ENCODE measurements at regions not wholly inside any gene's neighbourhood (a gene's known extent, or its start where the extent isn't known, plus 50 kb on each side); places are given as distances from the start of the nearest gene placed in this dataset.

GRCh38 chr4:116020141-116020722, 906.8 kb upstream of the NDST4 start:
- ChIA-PET POLR2A (no interaction called here), CTCF (no interaction called here)
- DNase-seq = no peak
- H3K27ac ChIP-seq (ENCODE audit: insufficient read depth in 1 of 2, low read depth in 1 of 2, low read length in 2 of 2, poor library complexity in 1 of 2, severe bottlenecking in 2 of 2) = no peak overlapping the region
- 91% methylated on average over 1 of the region's 4 CpGs for WGBS (ENCODE audit: insufficient coverage)
- peaks cover 5 to 42% (median 24%) of the 10 kb centered on the region in 5 experiments for H3K9me3 ChIP-seq (ENCODE audit: control extremely low read depth in 1 of 5, control insufficient read depth in 4 of 5, insufficient read depth in 2 of 5, low read depth in 1 of 5, low read length in 4 of 5)
- H3K4me1 ChIP-seq (ENCODE audit: control extremely low read depth in 1 of 4, control insufficient read depth in 4 of 4, insufficient read depth in 4 of 4, low read length in 3 of 4) = peaks cover 0 to 15% (median 0%) of the 10 kb centered on the region in 4 experiments
- no peaks in the 10 kb centered on the region for H3K36me3 ChIP-seq (ENCODE audit: control insufficient read depth in 4 of 4, insufficient read depth in 4 of 4, low read length in 3 of 4)
- no peaks in the 10 kb centered on the region for H3K27me3 ChIP-seq (replicated peaks in 2 of 5; ENCODE audit: control insufficient read depth in 4 of 5, insufficient read depth in 5 of 5, low read length in 4 of 5)
- H3K4me3 ChIP-seq (ENCODE audit: control insufficient read depth in 1 of 7, extremely low read depth in 1 of 7, insufficient read depth in 4 of 7, low read depth in 2 of 7, low read length in 6 of 7) = no peak overlapping the region

DNA sequence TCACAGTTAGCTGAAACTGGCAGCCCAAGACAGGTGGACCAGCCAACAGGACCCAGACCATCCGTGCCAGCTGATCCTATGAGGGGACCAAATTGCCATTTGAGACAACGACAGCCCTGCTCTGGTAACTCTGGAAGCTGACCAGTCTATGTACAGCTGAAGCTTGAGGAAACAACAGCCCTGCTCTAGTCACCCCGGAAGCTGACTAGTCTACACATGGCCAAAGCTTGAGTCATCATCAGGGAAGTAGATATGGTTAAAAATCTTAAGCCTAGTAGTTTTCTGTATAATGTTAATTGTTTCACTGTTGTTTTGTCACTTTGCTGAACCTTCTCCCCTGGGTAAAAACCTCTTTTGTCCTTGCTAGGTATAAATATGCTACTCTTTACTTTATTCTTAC, 905.4 kb upstream of the NDST4 start:
- Histone ChIP-seq H3K36me3 (ENCODE audit: control insufficient read depth in 4 of 4, insufficient read depth in 4 of 4, low read length in 3 of 4) (no peaks in the 10 kb centered on the region), H3K4me3 (ENCODE audit: control insufficient read depth in 1 of 7, extremely low read depth in 1 of 7, insufficient read depth in 4 of 7, low read depth in 2 of 7, low read length in 6 of 7) (no peak overlapping the region), H3K9me3 (ENCODE audit: control extremely low read depth in 1 of 5, control insufficient read depth in 4 of 5, insufficient read depth in 2 of 5, low read depth in 1 of 5, low read length in 4 of 5) (peaks cover 9 to 51% (median 26%) of the 10 kb centered on the region in 5 experiments), H3K27me3 (replicated peaks in 2 of 5; ENCODE audit: control insufficient read depth in 4 of 5, insufficient read depth in 5 of 5, low read length in 4 of 5) (no peaks in the 10 kb centered on the region), H3K27ac (ENCODE audit: insufficient read depth in 1 of 2, low read depth in 1 of 2, low read length in 2 of 2, poor library complexity in 1 of 2, severe bottlenecking in 2 of 2) (no peak overlapping the region), H3K4me1 (ENCODE audit: control extremely low read depth in 1 of 4, control insufficient read depth in 4 of 4, insufficient read depth in 4 of 4, low read length in 3 of 4) (peaks cover 0 to 15% (median 0%) of the 10 kb centered on the region in 4 experiments)
- ChIA-PET POLR2A (no interaction called here), CTCF (no interaction called here)
- DNase-seq = no peak
- 100% methylated on average over 3 of the region's 3 CpGs for WGBS (ENCODE audit: insufficient coverage)

DNA sequence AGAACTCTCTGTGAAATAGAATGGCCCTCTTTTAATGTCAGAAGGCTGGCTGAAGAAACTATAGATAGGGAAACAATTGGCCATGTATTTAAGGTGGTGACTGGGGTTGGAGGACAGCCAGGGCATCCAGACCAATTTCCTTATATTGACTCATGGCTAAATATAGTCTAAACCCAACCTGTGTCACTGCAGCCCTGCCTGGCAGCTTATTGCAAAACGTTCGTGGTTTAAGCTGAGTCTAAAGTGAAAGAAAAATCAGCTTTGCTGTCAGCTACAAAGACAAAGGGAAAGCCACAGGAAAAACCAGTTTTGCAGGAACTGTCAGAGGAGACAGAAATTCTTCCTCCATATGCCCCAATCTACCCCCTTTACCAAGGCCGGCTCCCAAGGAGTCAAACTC, 902.8 kb upstream of the NDST4 start:
- Histone ChIP-seq H3K27me3 (replicated peaks in 2 of 5; ENCODE audit: control insufficient read depth in 4 of 5, insufficient read depth in 5 of 5, low read length in 4 of 5) (no peaks in the 10 kb centered on the region), H3K9me3 (ENCODE audit: control extremely low read depth in 1 of 5, control insufficient read depth in 4 of 5, insufficient read depth in 2 of 5, low read depth in 1 of 5, low read length in 4 of 5) (peaks cover 9 to 51% (median 29%) of the 10 kb centered on the region in 5 experiments)
- CTCF ChIA-PET = no interaction called here

GRCh38 chr4:116015549-116015948, 902.1 kb upstream of the NDST4 start:
- ChIA-PET CTCF (no interaction called here), POLR2A (no interaction called here)
- H3K27me3 ChIP-seq (replicated peaks in 2 of 5; ENCODE audit: control insufficient read depth in 4 of 5, insufficient read depth in 5 of 5, low read length in 4 of 5) = no peaks in the 10 kb centered on the region

More for the DNA sequence above, 902.8 kb upstream of the NDST4 start:
- Histone ChIP-seq H3K4me3 (ENCODE audit: control insufficient read depth in 1 of 7, extremely low read depth in 1 of 7, insufficient read depth in 4 of 7, low read depth in 2 of 7, low read length in 6 of 7) (peak overlapping the region in 1 of 7 experiments; percentile 10), H3K4me1 (ENCODE audit: control extremely low read depth in 1 of 4, control insufficient read depth in 4 of 4, insufficient read depth in 4 of 4, low read length in 3 of 4) (peaks cover 0 to 15% (median 0%) of the 10 kb centered on the region in 4 experiments), H3K27ac (ENCODE audit: insufficient read depth in 1 of 2, low read depth in 1 of 2, low read length in 2 of 2, poor library complexity in 1 of 2, severe bottlenecking in 2 of 2) (no peak overlapping the region), H3K36me3 (ENCODE audit: control insufficient read depth in 4 of 4, insufficient read depth in 4 of 4, low read length in 3 of 4) (no peaks in the 10 kb centered on the region)
- POLR2A ChIA-PET = no interaction called here
- 77% methylated on average over 2 of the region's 3 CpGs for WGBS (ENCODE audit: insufficient coverage)
- peak in 2 of 3 donors; percentile 3 to 10 for DNase-seq

DNA sequence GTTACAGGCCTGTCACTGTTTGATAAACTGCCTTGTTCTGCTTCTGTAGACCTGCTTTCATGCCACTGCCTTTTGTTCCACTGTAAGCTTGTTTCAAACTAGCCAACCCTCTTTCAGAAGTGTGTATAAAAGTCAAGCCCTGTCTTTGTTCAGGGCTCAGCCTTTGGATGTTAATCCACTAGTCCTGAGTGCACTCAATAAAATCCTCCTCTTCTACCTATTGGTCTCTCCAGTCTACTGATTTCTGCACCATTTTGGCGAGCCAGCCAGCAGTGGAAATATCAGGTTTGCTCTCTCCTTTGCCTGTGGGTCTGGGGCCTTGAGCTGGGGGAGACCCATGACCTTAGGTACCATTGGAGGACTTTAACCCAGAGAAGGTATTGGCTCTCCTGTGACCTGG, 901.6 kb upstream of the NDST4 start:
- Histone ChIP-seq H3K36me3 (ENCODE audit: control insufficient read depth in 4 of 4, insufficient read depth in 4 of 4, low read length in 3 of 4) (no peaks in the 10 kb centered on the region), H3K27ac (ENCODE audit: insufficient read depth in 1 of 2, low read depth in 1 of 2, low read length in 2 of 2, poor library complexity in 1 of 2, severe bottlenecking in 2 of 2) (no peak overlapping the region), H3K4me3 (ENCODE audit: control insufficient read depth in 1 of 7, extremely low read depth in 1 of 7, insufficient read depth in 4 of 7, low read depth in 2 of 7, low read length in 6 of 7) (no peak overlapping the region), H3K4me1 (ENCODE audit: control extremely low read depth in 1 of 4, control insufficient read depth in 4 of 4, insufficient read depth in 4 of 4, low read length in 3 of 4) (peaks cover 0 to 15% (median 0%) of the 10 kb centered on the region in 4 experiments), H3K9me3 (ENCODE audit: control extremely low read depth in 1 of 5, control insufficient read depth in 4 of 5, insufficient read depth in 2 of 5, low read depth in 1 of 5, low read length in 4 of 5) (peaks cover 9 to 47% (median 25%) of the 10 kb centered on the region in 5 experiments), H3K27me3 (replicated peaks in 2 of 5; ENCODE audit: control insufficient read depth in 4 of 5, insufficient read depth in 5 of 5, low read length in 4 of 5) (no peaks in the 10 kb centered on the region)
- ChIA-PET CTCF (no interaction called here), POLR2A (no interaction called here)
- WGBS (ENCODE audit: insufficient coverage) = no CpG with 5 or more reads among the region's 1 CpG
- DNase-seq = peak in 2 of 3 donors; percentile 8 to 12

More at GRCh38 chr4:116015549-116015948, 902.1 kb upstream of the NDST4 start:
- no peaks in the 10 kb centered on the region for H3K36me3 ChIP-seq (ENCODE audit: control insufficient read depth in 4 of 4, insufficient read depth in 4 of 4, low read length in 3 of 4)
- no peak for DNase-seq
- WGBS (ENCODE audit: insufficient coverage) = 85% methylated on average over 3 of the region's 5 CpGs
- peaks cover 0 to 15% (median 0%) of the 10 kb centered on the region in 4 experiments for H3K4me1 ChIP-seq (ENCODE audit: control extremely low read depth in 1 of 4, control insufficient read depth in 4 of 4, insufficient read depth in 4 of 4, low read length in 3 of 4)
- no peak overlapping the region for H3K4me3 ChIP-seq (ENCODE audit: control insufficient read depth in 1 of 7, extremely low read depth in 1 of 7, insufficient read depth in 4 of 7, low read depth in 2 of 7, low read length in 6 of 7)
- peaks cover 9 to 51% (median 29%) of the 10 kb centered on the region in 5 experiments for H3K9me3 ChIP-seq (ENCODE audit: control extremely low read depth in 1 of 5, control insufficient read depth in 4 of 5, insufficient read depth in 2 of 5, low read depth in 1 of 5, low read length in 4 of 5)
- no peak overlapping the region for H3K27ac ChIP-seq (ENCODE audit: insufficient read depth in 1 of 2, low read depth in 1 of 2, low read length in 2 of 2, poor library complexity in 1 of 2, severe bottlenecking in 2 of 2)

DNA sequence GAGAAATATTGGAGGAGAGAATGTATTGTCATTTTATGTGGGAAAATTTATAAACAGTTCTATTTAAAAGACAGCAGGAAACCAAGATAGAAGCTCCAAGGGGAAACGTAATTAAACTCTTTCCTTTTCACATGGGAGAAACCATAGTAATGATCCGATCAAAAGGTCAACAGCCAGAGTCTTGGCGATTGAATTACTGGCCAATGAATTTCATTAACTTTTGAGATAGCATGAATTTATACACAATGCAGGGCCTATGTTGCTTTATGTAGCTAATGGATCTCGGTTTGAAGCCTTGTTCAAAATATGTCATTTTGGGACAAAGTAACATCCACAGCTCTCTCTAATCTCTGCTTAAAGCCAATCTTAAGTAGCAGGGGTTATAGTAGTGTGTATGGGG, 897.5 kb upstream of the NDST4 start:
- no peak for DNase-seq
- POLR2A ChIA-PET = no interaction called here
- no peak overlapping the region for H3K4me3 ChIP-seq (ENCODE audit: control insufficient read depth in 1 of 7, extremely low read depth in 1 of 7, insufficient read depth in 4 of 7, low read depth in 2 of 7, low read length in 6 of 7)
- H3K9me3 ChIP-seq (ENCODE audit: control extremely low read depth in 1 of 5, control insufficient read depth in 4 of 5, insufficient read depth in 2 of 5, low read depth in 1 of 5, low read length in 4 of 5) = peaks cover 7 to 16% (median 13%) of the 10 kb centered on the region in 5 experiments
- H3K4me1 ChIP-seq (ENCODE audit: control extremely low read depth in 1 of 4, control insufficient read depth in 4 of 4, insufficient read depth in 4 of 4, low read length in 3 of 4) = peaks cover 0 to 3% (median 0%) of the 10 kb centered on the region in 4 experiments
- CTCF ChIA-PET = no interaction called here
- H3K27ac ChIP-seq (ENCODE audit: insufficient read depth in 1 of 2, low read depth in 1 of 2, low read length in 2 of 2, poor library complexity in 1 of 2, severe bottlenecking in 2 of 2) = no peak overlapping the region
- no peaks in the 10 kb centered on the region for H3K36me3 ChIP-seq (ENCODE audit: control insufficient read depth in 4 of 4, insufficient read depth in 4 of 4, low read length in 3 of 4)
- H3K27me3 ChIP-seq (replicated peaks in 2 of 5; ENCODE audit: control insufficient read depth in 4 of 5, insufficient read depth in 5 of 5, low read length in 4 of 5) = no peaks in the 10 kb centered on the region
- 95% methylated on average over 2 of the region's 4 CpGs for WGBS (ENCODE audit: insufficient coverage)

- H3K27me3 ChIP-seq (replicated peaks in 2 of 5; ENCODE audit: control insufficient read depth in 4 of 5, insufficient read depth in 5 of 5, low read length in 4 of 5) = no peaks in the 10 kb centered on the region
- H3K4me3 ChIP-seq (ENCODE audit: control insufficient read depth in 1 of 7, extremely low read depth in 1 of 7, insufficient read depth in 4 of 7, low read depth in 2 of 7, low read length in 6 of 7) = no peak overlapping the region
- no peak for DNase-seq
- ChIA-PET CTCF (no interaction called here), POLR2A (no interaction called here)
- H3K27ac ChIP-seq (ENCODE audit: insufficient read depth in 1 of 2, low read depth in 1 of 2, low read length in 2 of 2, poor library complexity in 1 of 2, severe bottlenecking in 2 of 2) = no peak overlapping the region
- H3K36me3 ChIP-seq (ENCODE audit: control insufficient read depth in 4 of 4, insufficient read depth in 4 of 4, low read length in 3 of 4) = no peaks in the 10 kb centered on the region
- WGBS (ENCODE audit: insufficient coverage) = 100% methylated on average over 1 of the region's 1 CpG
- no peaks in the 10 kb centered on the region for H3K9me3 ChIP-seq (ENCODE audit: control extremely low read depth in 1 of 5, control insufficient read depth in 4 of 5, insufficient read depth in 2 of 5, low read depth in 1 of 5, low read length in 4 of 5)
- no peaks in the 10 kb centered on the region for H3K4me1 ChIP-seq (ENCODE audit: control extremely low read depth in 1 of 4, control insufficient read depth in 4 of 4, insufficient read depth in 4 of 4, low read length in 3 of 4)
These were observed 892.3 kb upstream of the NDST4 start for GRCh38 chr4:116005806-116006088.

All from common myeloid progenitor, CD34-positive (primary cell).